ENCODE measurements at regions not wholly inside any gene's neighbourhood (a gene's known extent, or its start where the extent isn't known, plus 50 kb on each side); places are given as distances from the start of the nearest gene placed in this dataset.

DNA sequence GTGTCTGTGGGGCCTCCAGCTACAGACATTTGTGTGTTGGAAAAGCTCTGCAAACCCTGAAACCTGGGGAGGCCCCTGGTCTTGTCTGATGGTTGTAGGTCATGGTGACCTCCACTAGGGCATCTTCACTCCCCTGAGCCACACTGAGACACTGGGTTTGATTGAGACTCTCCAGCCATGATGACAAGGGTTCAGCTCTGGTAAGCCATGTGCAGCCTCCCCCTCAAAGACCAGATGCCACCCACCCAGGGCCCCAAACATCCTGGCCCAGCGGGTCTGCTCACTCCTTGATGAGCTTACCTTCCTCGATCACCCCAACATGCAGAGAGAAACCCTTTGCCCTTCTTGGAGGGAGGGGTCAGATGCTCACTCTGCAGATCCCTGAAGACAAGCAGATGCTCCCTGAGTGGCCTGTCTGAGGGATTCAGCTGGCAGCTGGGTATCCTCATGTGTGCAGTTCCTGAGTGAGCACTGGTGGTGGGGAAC lies 101.6 kb downstream of the METRNL start:
- TF ChIP-seq, protein P1, sequence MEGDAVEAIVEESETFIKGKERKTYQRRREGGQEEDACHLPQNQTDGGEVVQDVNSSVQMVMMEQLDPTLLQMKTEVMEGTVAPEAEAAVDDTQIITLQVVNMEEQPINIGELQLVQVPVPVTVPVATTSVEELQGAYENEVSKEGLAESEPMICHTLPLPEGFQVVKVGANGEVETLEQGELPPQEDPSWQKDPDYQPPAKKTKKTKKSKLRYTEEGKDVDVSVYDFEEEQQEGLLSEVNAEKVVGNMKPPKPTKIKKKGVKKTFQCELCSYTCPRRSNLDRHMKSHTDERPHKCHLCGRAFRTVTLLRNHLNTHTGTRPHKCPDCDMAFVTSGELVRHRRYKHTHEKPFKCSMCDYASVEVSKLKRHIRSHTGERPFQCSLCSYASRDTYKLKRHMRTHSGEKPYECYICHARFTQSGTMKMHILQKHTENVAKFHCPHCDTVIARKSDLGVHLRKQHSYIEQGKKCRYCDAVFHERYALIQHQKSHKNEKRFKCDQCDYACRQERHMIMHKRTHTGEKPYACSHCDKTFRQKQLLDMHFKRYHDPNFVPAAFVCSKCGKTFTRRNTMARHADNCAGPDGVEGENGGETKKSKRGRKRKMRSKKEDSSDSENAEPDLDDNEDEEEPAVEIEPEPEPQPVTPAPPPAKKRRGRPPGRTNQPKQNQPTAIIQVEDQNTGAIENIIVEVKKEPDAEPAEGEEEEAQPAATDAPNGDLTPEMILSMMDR (IDR thresholded peaks at IDR 0.05), result no peak
- Mint-ChIP-seq H3K4me1 (no peaks in the 10 kb centered on the region), H3K36me3 (ENCODE audit: low read depth) (no peaks in the 10 kb centered on the region), H3K27ac (no peak overlapping the region), H3K27me3 (peaks cover 2% of the 10 kb centered on the region), H3K9me3 (no peaks in the 10 kb centered on the region), H3K4me3 (no peak overlapping the region)
- POLR2A ChIA-PET, result interaction anchor here (0.6 kb wide), 1 partner anchor 61 kb away, joined by 3 read pairs; no protein-coding TSS in a partner anchor
- intact Hi-C loops (cut with micrococcal nuclease), result no loop called here
- no peak for DNase-seq
- ATAC-seq (ENCODE audit: low read depth), result no peak
- CTCF ChIA-PET, result no interaction called here

DNA sequence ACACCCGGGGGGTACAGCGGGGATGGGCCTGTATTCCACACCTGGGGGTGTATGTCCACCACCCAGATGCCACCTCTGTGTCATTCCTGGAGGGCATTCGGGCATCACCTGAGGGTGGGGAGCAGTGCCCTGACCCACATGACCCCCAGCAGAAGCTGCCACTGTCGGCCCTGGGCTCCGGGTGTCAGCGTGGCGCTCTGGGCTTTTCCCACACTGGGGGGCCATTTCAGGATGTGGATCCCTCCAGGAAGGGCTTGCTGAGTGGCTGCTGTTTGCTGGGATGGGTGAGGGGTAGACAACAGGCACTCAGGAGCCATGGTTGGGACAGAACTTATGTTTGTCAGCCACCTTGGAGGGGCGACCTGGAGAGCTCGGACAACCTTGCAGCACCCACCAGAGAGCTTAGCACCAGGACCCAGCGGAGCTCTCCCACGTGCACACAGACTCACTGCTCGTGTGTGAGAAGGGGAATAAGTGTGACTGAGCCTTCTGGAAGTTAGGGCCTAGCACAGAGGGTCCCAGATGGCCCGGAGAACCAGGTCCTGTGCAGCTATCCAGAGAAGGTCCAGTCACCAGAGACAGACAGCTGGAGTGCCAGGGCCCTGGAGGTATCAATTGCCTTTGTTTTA lies 102.7 kb downstream of the METRNL start:
- TF ChIP-seq, protein P1 (IDR thresholded peaks at IDR 0.05), result no peak
- peaks cover 2% of the 10 kb centered on the region for H3K27me3 Mint-ChIP-seq
- ATAC-seq (ENCODE audit: low read depth) (no peak), DNase-seq (no peak)
- no peaks in the 10 kb centered on the region for H3K9me3 Mint-ChIP-seq
- ChIA-PET CTCF (no interaction called here), POLR2A (no interaction called here)
- no peak overlapping the region for H3K27ac Mint-ChIP-seq
- H3K4me3 Mint-ChIP-seq, result no peak overlapping the region
- H3K36me3 Mint-ChIP-seq (ENCODE audit: low read depth), result no peaks in the 10 kb centered on the region
- intact Hi-C loops (cut with micrococcal nuclease), result no loop called here
- H3K4me1 Mint-ChIP-seq, result no peaks in the 10 kb centered on the region

DNA sequence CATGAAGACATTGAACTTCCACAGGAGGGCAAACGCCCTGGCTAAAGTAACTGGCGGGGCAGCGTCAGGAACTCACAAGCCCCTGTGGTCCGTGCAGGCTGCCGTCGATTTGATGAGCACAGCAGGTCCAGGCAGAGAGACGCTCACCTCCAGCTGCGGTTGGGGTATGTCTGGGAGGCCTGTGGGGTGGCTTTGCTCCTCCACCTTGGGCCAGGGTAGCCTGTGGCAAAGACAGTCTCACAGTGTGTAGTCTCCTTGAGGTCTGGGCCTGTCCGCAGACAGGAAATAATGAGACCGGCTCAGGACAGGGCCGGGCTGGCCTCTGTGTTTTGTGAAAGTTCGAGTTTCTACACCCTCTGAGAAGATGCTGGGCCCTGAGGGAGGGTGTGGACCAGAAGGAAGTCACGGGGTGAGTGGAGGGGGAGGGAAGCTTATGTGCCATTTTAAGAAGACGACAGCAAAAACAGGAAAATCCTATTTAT lies 103.3 kb downstream of the METRNL start:
- intact Hi-C loops (cut with micrococcal nuclease), result no loop called here
- DNase-seq (no peak), ATAC-seq (ENCODE audit: low read depth) (no peak)
- H3K27ac Mint-ChIP-seq, result no peak overlapping the region
- ChIA-PET CTCF (no interaction called here), POLR2A (no interaction called here)
- H3K36me3 Mint-ChIP-seq (ENCODE audit: low read depth), result no peaks in the 10 kb centered on the region
- no peaks in the 10 kb centered on the region for H3K4me1 Mint-ChIP-seq
- TF ChIP-seq, protein P1 (IDR thresholded peaks at IDR 0.05), result no peak
- no peaks in the 10 kb centered on the region for H3K9me3 Mint-ChIP-seq
- peaks cover 2% of the 10 kb centered on the region for H3K27me3 Mint-ChIP-seq
- no peak overlapping the region for H3K4me3 Mint-ChIP-seq

DNA sequence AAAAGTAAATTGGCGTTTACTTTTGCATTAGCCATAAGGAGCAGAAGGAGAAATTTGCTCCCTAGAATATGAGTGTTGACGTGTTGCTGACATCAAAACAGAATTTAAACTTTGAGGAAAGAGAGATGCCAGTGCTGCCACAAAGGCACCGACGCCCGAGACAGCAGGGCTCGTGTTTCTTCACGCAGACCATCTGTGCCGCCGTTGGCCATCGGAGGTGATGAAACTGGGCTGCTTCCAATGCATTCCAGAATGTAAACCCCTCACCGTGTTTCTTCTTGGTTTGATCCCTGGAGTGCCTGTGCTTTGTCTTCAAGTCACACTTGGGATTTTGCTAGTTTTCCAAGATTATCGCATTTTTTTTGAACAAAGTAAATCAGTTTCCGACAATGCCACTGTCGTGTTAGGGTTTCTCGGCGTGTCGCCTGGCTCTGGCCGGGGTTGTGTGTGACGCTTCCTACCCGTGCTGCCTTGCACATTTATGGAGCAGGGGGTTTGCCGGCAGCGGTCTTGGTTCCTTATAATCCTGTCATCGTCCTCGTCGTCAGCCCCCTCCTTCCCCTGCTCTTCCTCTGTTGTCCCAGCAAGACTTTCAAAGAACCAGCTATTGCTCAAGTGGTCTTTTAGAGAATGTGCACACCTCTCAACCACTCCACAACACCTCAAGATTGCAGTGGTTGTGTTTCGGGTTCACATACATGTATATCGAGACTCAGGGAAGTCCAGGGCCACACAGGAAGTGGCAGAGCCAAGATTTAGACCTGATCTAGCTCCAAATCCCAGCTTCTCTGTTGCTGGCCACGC lies 103.9 kb downstream of the METRNL start:
- ATAC-seq (ENCODE audit: low read depth) (no peak), DNase-seq (no peak)
- H3K4me1 Mint-ChIP-seq, result no peaks in the 10 kb centered on the region
- no peaks in the 10 kb centered on the region for H3K36me3 Mint-ChIP-seq (ENCODE audit: low read depth)
- intact Hi-C loops (cut with micrococcal nuclease), result no loop called here
- H3K9me3 Mint-ChIP-seq, result no peaks in the 10 kb centered on the region
- ChIA-PET CTCF (no interaction called here), POLR2A (no interaction called here)
- H3K27ac Mint-ChIP-seq, result no peak overlapping the region
- no peak overlapping the region for H3K4me3 Mint-ChIP-seq
- TF ChIP-seq, protein P1 (IDR thresholded peaks at IDR 0.05), result no peak
- H3K27me3 Mint-ChIP-seq, result peaks cover 2% of the 10 kb centered on the region

DNA sequence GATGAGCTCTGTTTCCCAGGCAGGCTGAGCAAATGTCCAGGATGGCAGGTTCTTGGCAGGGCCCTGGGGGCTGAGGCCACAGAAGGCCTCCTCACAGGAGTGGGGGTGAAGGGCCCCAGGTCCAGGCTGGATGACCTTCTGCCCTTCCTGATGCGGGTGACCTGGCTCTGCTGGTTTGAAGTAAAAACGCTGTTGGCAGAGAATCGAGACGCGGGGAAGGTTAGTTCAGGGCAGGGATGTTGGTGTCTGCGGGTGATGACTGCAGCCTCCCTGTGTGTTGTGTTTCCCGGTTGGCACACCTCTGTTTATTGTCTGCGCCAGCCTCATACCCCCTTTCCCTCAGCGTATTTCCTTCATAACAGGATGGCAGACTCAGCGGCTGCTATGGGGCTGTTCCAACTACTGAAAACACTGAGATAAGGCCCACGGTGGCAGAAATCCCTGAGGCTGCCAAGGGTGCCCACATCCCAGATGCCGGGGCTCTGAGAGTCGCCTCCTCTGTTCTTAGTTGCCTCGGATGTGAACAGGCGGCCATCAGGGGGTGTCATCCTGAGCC lies 104.6 kb downstream of the METRNL start:
- CTCF ChIA-PET, result no interaction called here
- intact Hi-C loops (cut with micrococcal nuclease), result no loop called here
- H3K27ac Mint-ChIP-seq, result no peak overlapping the region
- no peaks in the 10 kb centered on the region for H3K4me1 Mint-ChIP-seq
- no peak overlapping the region for H3K4me3 Mint-ChIP-seq
- no peaks in the 10 kb centered on the region for H3K9me3 Mint-ChIP-seq
- H3K36me3 Mint-ChIP-seq (ENCODE audit: low read depth), result no peaks in the 10 kb centered on the region
- ATAC-seq (ENCODE audit: low read depth) (no peak), DNase-seq (no peak)
- TF ChIP-seq, protein P1 (IDR thresholded peaks at IDR 0.05), result no peak
- POLR2A ChIA-PET, result no interaction called here
- peaks cover 2% of the 10 kb centered on the region for H3K27me3 Mint-ChIP-seq
